Gastroesophageal sphincter (tissue), 4 donors: ENCODE measurements at regions not wholly inside any gene's neighbourhood (a gene's known extent, or its start where the extent isn't known, plus 50 kb on each side); places are given as distances from the start of the nearest gene placed in this dataset.
A peak's percentile ranks its signal among the peaks of the same experiment; 100 is the strongest.

Experiments
- ATAC-seq: fragments of 150-250 bp; one replicate; pipeline ENCODE4 v1.9.1; 2016; ENCODE audit warnings: mild to moderate bottlenecking, moderate library complexity
- H3K27ac ChIP-seq, 4 donors: fragments of 200-600 bp; sonication (generic) in 3 of 4; 1 replicate in 3 of 4; 2 replicates in 1 of 4; pipeline ENCODE4 v1.5.1; 2016 to 2019
- H3K27me3 ChIP-seq: fragments of 200-600 bp; sonication (generic); one replicate; pipeline ENCODE4 v1.5.1; 2019
- H3K36me3 ChIP-seq, 2 donors: fragments of 200-600 bp; sonication (generic); one replicate each; pipeline ENCODE4 v1.5.1; 2019; ENCODE audit warnings: control low read depth in 1 of 2
- H3K4me1 ChIP-seq, 3 donors: fragments of 200-600 bp; sonication (generic); 1 replicate in 2 of 3; 2 replicates in 1 of 3; pipeline ENCODE4 v1.5.1; 2016 to 2019; ENCODE audit warnings: control low read depth in 2 of 3
- H3K4me3 ChIP-seq, 2 donors: fragments of 200-600 bp; sonication (generic); one replicate each; pipeline ENCODE4 v1.5.1; 2019; ENCODE audit warnings: mild to moderate bottlenecking in 1 of 2, moderate library complexity in 1 of 2
- H3K9me3 ChIP-seq, 3 donors: fragments of 200-600 bp; sonication (generic); one replicate each; pipeline ENCODE4 v1.5.1; 2017 to 2019; ENCODE audit warnings: control low read depth in 2 of 3
- EP300 ChIP-seq: sonication (generic); formaldehyde crosslinking; IDR thresholded peaks from one replicate; pipeline ENCODE4 v1.6.1; 2017; ENCODE audit warnings: antibody characterized with exemption, mild to moderate bottlenecking
- POLR2A ChIP-seq, 2 donors: fragments of 450-650 bp; IDR thresholded peaks; one replicate each; pipeline ENCODE4 v1.6.1; 2017; ENCODE audit warnings: antibody characterized with exemption in 2 of 2, mild to moderate bottlenecking in 2 of 2, moderate library complexity in 1 of 2
- POLR2AphosphoS5 ChIP-seq: sonication (generic); formaldehyde crosslinking; IDR thresholded peaks from one replicate; pipeline ENCODE4 v1.6.1; 2017; ENCODE audit warnings: antibody characterized with exemption
- WGBS, 2 donors: methylation state at CpG; one replicate each; pipeline ENCODE4 v1.1.5; 2018; ENCODE audit warnings: low coverage in 1 of 2; 5-methylcytosine and 5-hydroxymethylcytosine counted together
- TF ChIP-seq, protein P1 (sequence below), 4 experiments: fragments of 200-600 bp in 2 of 4; fragments of 450-650 bp in 2 of 4; sonication (generic) in 1 of 4; IDR thresholded peaks; one replicate each; pipeline ENCODE4 v1.5.1; 2017 to 2019; ENCODE audit warnings: antibody characterized with exemption in 4 of 4, mild to moderate bottlenecking in 2 of 4, moderate library complexity in 2 of 4

DNA sequence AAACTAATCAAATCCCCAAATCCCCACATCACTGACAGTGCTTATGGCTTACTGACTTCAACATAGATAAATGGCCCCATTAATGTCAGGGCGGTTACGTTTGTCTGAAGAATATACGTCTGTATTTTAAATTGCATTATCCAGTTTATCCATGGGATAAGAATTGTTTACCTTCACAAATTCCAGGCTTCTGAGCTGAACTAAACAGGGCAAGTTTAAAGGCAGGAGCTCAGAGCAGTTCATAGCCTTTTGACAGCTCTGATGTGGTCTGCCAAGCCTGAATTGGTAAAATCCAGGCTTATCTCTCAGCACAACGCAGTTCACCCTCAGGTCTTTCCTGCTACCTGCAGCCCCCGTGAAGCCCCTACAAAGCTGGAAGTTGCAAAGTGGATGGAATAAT lies 79.5 kb upstream of the GREM2 start:
- Histone ChIP-seq H3K36me3 (no peaks in the 10 kb centered on the region), H3K4me3 (no peak overlapping the region), H3K4me1 (peaks cover 0 to 20% (median 0%) of the 10 kb centered on the region in 3 donors), H3K9me3 (no peaks in the 10 kb centered on the region), H3K27me3 (no peaks in the 10 kb centered on the region), H3K27ac (no peak overlapping the region)
- TF ChIP-seq EP300 (no peak), POLR2AphosphoS5 (no peak), POLR2A (IDR thresholded peaks at IDR 0.05) (no peak)
- TF ChIP-seq, protein P1, sequence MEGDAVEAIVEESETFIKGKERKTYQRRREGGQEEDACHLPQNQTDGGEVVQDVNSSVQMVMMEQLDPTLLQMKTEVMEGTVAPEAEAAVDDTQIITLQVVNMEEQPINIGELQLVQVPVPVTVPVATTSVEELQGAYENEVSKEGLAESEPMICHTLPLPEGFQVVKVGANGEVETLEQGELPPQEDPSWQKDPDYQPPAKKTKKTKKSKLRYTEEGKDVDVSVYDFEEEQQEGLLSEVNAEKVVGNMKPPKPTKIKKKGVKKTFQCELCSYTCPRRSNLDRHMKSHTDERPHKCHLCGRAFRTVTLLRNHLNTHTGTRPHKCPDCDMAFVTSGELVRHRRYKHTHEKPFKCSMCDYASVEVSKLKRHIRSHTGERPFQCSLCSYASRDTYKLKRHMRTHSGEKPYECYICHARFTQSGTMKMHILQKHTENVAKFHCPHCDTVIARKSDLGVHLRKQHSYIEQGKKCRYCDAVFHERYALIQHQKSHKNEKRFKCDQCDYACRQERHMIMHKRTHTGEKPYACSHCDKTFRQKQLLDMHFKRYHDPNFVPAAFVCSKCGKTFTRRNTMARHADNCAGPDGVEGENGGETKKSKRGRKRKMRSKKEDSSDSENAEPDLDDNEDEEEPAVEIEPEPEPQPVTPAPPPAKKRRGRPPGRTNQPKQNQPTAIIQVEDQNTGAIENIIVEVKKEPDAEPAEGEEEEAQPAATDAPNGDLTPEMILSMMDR (IDR thresholded peaks at IDR 0.05), result no peak
- no peak for ATAC-seq
- 7 to 50% methylated on average over 2 to 5 of the region's 5 CpGs for WGBS, 2 donors

DNA sequence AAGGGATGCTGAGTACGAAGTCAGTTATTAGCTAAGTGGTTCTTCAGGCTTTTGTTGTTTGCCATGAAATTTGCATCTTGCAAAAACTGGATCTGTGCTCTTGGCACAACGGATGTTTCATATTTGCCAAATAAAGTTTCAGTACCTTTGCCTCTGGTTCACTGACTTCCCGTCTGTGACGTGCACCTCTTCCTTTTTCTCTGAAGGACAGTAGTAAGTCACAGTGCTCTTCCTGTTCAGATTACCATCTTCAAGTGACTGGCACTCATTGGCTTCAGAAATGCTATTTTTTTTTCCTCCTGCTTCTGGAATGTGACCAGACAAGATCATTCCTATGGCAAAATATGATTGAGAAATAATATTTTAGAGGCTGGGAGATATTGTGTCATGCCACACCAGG lies 75.9 kb upstream of the GREM2 start:
- no peak overlapping the region for H3K27ac ChIP-seq
- no peaks in the 10 kb centered on the region for H3K9me3 ChIP-seq
- 65 to 70% methylated on average over 4 of the region's 4 CpGs for WGBS, 2 donors
- H3K4me3 ChIP-seq, result no peak overlapping the region
- no peak for TF ChIP-seq EP300
- TF ChIP-seq, protein P1 (IDR thresholded peaks at IDR 0.05), result no peak
- no peak for TF ChIP-seq POLR2AphosphoS5
- TF ChIP-seq POLR2A (IDR thresholded peaks at IDR 0.05), result no peak
- no peaks in the 10 kb centered on the region for H3K27me3 ChIP-seq
- ATAC-seq, result no peak
- H3K36me3 ChIP-seq, result no peaks in the 10 kb centered on the region
- H3K4me1 ChIP-seq, result peaks cover 0 to 15% (median 0%) of the 10 kb centered on the region in 3 donors

DNA sequence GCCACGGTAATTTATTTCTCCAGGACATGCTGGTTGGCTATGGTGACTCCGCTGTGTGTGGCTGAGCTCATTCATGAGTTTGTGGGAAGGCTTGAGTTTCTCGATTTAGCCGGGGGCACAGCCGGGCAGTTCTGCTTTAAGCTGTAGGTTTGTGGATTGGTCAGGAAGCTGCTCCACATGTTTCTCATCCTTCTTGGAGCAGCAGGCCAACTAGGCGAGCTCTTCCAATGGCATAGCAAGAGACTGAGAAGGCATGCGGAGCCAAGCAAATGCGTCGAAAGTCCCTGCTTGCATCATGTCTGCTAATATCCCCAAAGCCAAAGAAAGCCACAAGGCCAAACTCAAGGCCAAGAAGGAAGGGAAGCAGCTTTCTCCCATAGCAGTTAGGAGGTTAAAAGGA lies 71.6 kb upstream of the GREM2 start:
- peak; percentile 41 for ATAC-seq
- no peak overlapping the region for H3K4me3 ChIP-seq
- no peak for TF ChIP-seq EP300
- TF ChIP-seq POLR2A (IDR thresholded peaks at IDR 0.05), result no peak
- TF ChIP-seq POLR2AphosphoS5, result no peak
- TF ChIP-seq, protein P1 (IDR thresholded peaks at IDR 0.05), result no peak
- no peaks in the 10 kb centered on the region for H3K4me1 ChIP-seq
- no peaks in the 10 kb centered on the region for H3K36me3 ChIP-seq
- no peaks in the 10 kb centered on the region for H3K27me3 ChIP-seq
- no peak overlapping the region for H3K27ac ChIP-seq
- 76 to 100% methylated on average over 2 to 6 of the region's 9 CpGs for WGBS, 2 donors
- no peaks in the 10 kb centered on the region for H3K9me3 ChIP-seq

DNA sequence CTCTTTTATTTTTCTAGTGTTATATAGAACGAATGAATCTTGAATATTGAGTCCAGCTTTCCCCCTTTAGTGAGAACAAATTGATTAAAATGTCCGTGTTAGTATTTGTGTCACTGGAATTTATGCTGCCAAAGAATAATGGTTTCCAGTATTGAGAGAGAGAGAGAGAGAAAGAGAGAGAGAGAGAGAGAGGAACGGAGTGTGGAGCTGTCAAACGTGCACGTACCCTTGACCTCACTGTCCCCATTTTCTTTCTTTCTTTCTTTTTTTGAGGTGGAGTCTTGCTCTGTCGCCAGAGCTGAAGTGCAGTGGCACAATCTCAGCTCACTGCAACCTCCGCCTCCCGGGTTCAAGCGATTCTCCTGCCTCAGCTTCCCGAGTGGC lies 70.9 kb upstream of the GREM2 start:
- H3K4me1 ChIP-seq, result no peaks in the 10 kb centered on the region
- no peak overlapping the region for H3K4me3 ChIP-seq
- 80 to 81% methylated on average over 1 to 10 of the region's 10 CpGs for WGBS, 2 donors
- no peaks in the 10 kb centered on the region for H3K36me3 ChIP-seq
- TF ChIP-seq EP300 (no peak), POLR2AphosphoS5 (no peak)
- TF ChIP-seq, protein P1 (IDR thresholded peaks at IDR 0.05), result no peak
- H3K27ac ChIP-seq, result no peak overlapping the region
- H3K9me3 ChIP-seq, result no peaks in the 10 kb centered on the region
- no peaks in the 10 kb centered on the region for H3K27me3 ChIP-seq
- ATAC-seq, result no peak

DNA sequence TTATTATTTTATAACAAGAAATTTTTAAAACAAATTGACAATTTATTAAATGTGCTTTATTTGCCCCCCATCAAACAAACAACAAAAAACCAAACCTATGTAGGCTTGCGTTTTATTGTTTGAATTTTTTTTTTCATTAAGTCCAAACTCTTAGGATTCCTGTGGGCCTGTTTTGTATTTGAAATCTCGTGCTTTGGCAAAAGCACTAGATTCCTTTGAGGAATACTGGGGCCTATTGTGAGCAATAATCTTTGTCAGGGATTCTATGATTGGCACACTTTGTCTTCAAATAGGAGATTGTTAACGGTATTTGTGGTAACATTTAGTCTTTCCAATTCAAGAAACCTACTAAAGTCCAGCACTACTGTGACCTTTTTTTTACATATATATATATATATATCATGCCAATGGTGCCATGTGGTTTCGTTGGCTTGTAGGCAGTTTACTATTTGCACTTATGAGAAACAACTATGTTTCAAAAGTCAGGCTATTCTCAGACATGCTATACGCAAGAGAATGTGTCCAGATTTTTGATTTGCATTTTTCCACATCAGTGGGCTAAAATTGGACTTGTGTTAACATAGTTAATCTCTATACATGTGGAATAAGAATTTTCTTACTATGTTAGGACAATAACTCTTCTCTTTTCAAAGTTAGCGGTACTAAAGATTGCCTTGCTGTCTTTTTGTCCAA lies 70.4 kb upstream of the GREM2 start:
- Histone ChIP-seq H3K27ac (no peak overlapping the region), H3K9me3 (no peaks in the 10 kb centered on the region), H3K36me3 (no peaks in the 10 kb centered on the region), H3K4me3 (no peak overlapping the region), H3K27me3 (no peaks in the 10 kb centered on the region), H3K4me1 (no peaks in the 10 kb centered on the region)
- TF ChIP-seq, protein P1 (IDR thresholded peaks at IDR 0.05), result no peak
- no peak for TF ChIP-seq POLR2AphosphoS5
- no peak for TF ChIP-seq EP300
- no peak for TF ChIP-seq POLR2A (IDR thresholded peaks at IDR 0.05)
- ATAC-seq, result no peak
- 64 to 76% methylated on average over 5 to 6 of the region's 6 CpGs for WGBS, 2 donors
